PC-3 (cell line): ENCODE measurements at regions not wholly inside any gene's neighbourhood (a gene's known extent, or its start where the extent isn't known, plus 50 kb on each side); places are given as distances from the start of the nearest gene placed in this dataset.

Experiments
- ATAC-seq: fragments of 200-7000 bp; cut with Tn5 transposase; 2 replicates; pipeline ENCODE4 v1.9.1; 2020; ENCODE audit warnings: mild to moderate bottlenecking, moderate library complexity
- BruUV-seq: library from RNA; stranded (reverse); fragments of 400-500 nt; replicated peaks from 2 replicates; lab custom pipeline; 2021; lab: Mats Ljungman, UMichigan
- CTCF ChIA-PET: fragments of 300-600 bp; sonication (Branson Sonifier 250); formaldehyde crosslinking; loops from one replicate; lab custom pipeline; 2022; ENCODE audit warnings: antibody characterized with exemption; lab: Charles Lee
- POLR2A ChIA-PET: fragments of 300-600 bp; sonication (Branson Sonifier 250); formaldehyde crosslinking; loops from one replicate; lab custom pipeline; 2022; ENCODE audit warnings: antibody characterized with exemption; ENCODE audit not compliant: unreplicated experiment; lab: Charles Lee
- DNase-seq: peaks from one replicate; pipeline ENCODE4 v3.0.0-alpha.2; 2015
- H2AFZ ChIP-seq: fragments of 300-600 bp; sonication (generic); 2 replicates; pipeline ENCODE4 v1.6.0; 2016; ENCODE audit warnings: antibody characterized with exemption, low read length
- H3F3A ChIP-seq: fragments of 300-600 bp; sonication (generic); one replicate; pipeline ENCODE4 v1.6.0; 2017; ENCODE audit warnings: antibody characterized with exemption, low read length, control low read depth, mild to moderate bottlenecking; ENCODE audit not compliant: unreplicated experiment
- H3K27ac ChIP-seq: fragments of 300-600 bp; sonication (generic); 2 replicates; pipeline ENCODE4 v1.5.1; 2016; ENCODE audit warnings: mild to moderate bottlenecking, low read length
- H3K27me3 ChIP-seq: fragments of 300-600 bp; sonication (generic); 2 replicates; pipeline ENCODE4 v1.6.1; 2016; ENCODE audit warnings: low read length, mixed read lengths
- H3K36me3 ChIP-seq: fragments of 300-600 bp; sonication (generic); 2 replicates; pipeline ENCODE4 v1.6.1; 2016; ENCODE audit warnings: low read depth, mixed run types, low read length, mixed read lengths
- H3K4me1 ChIP-seq: fragments of 300-600 bp; sonication (generic); 2 replicates; pipeline ENCODE4 v1.5.1; 2016; ENCODE audit warnings: low read length; ENCODE audit not compliant: insufficient read depth
- H3K4me2 ChIP-seq: fragments of 300-600 bp; sonication (generic); 2 replicates; pipeline ENCODE4 v1.6.0; 2016; ENCODE audit warnings: low read length
- H3K4me3 ChIP-seq: fragments of 300-600 bp; sonication (generic); 2 replicates; pipeline ENCODE4 v1.5.1; 2016; ENCODE audit warnings: mild to moderate bottlenecking, low read length, mixed read lengths
- H3K79me2 ChIP-seq: fragments of 300-600 bp; sonication (generic); 2 replicates; pipeline ENCODE4 v1.6.1; 2017; ENCODE audit warnings: low read length, mixed read lengths
- H3K9ac ChIP-seq: fragments of 300-600 bp; sonication (generic); 2 replicates; pipeline ENCODE4 v1.6.0; 2016; ENCODE audit warnings: mild to moderate bottlenecking, low read length
- H3K9me2 ChIP-seq: fragments of 300-600 bp; sonication (generic); replicated peaks from 2 replicates; pipeline ENCODE4 v1.6.1; 2016; ENCODE audit warnings: mixed run types, low read length, mixed read lengths
- H3K9me3 ChIP-seq: fragments of 300-600 bp; sonication (generic); 2 replicates; pipeline ENCODE4 v1.6.1; 2016; ENCODE audit warnings: low read length, mixed read lengths
- H4K20me1 ChIP-seq: fragments of 300-600 bp; sonication (generic); 2 replicates; pipeline ENCODE4 v1.6.1; 2016; ENCODE audit warnings: low read length, mixed read lengths
- EZH2 ChIP-seq: fragments of 300-600 bp; sonication (generic); IDR thresholded peaks from one replicate; pipeline ENCODE4 v1.6.1; 2017; ENCODE audit warnings: antibody characterized with exemption, mild to moderate bottlenecking, low read length; ENCODE audit not compliant: unreplicated experiment
- EZH2phosphoT487 ChIP-seq: fragments of 300-600 bp; sonication (generic); IDR thresholded peaks from 2 replicates; pipeline ENCODE4 v1.6.1; 2018; ENCODE audit warnings: mild to moderate bottlenecking, antibody characterized with exemption, low read length, borderline replicate concordance
- intact Hi-C: fragments of 100-400 bp; cut with micrococcal nuclease; formaldehyde crosslinking; loops from 2 replicates; pipeline ENCODE4 v1.9.0; 2023
- TF ChIP-seq, protein P1 (sequence below): fragments of 300-600 bp; sonication (generic); conservative IDR thresholded peaks from 2 replicates; pipeline ENCODE4 v1.5.1; 2017; ENCODE audit warnings: antibody characterized with exemption, low read depth, mild to moderate bottlenecking, low read length

DNA sequence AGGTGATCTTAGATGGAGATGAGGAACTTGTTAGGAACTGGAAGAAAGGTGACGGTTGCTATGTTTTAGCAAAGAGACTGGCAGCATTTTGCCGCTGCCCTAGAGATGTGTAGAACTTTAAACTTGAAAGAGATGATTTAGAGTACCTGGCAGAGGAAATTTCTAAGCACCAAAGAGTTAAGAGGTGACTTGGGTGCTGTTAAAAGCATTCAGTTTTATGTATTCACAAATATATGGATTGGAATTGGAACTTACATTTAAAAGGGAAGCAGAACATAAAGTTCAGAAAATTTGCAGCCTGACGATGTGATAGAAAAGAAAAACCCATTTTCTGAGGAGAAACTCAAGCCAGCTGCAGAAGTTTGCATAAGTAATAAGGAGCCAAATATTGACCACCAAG lies 176.3 kb downstream of the MOXD1 start:
- Histone ChIP-seq H3K9me3 (no peaks in the 10 kb centered on the region), H4K20me1 (no peaks in the 10 kb centered on the region), H2AFZ (no peak overlapping the region), H3K4me1 (no peaks in the 10 kb centered on the region), H3K79me2 (no peaks in the 10 kb centered on the region), H3K9ac (no peak overlapping the region), H3K9me2 (no peaks in the 10 kb centered on the region), H3F3A (no peaks in the 10 kb centered on the region), H3K27ac (no peak overlapping the region), H3K36me3 (no peaks in the 10 kb centered on the region), H3K4me2 (no peak overlapping the region), H3K27me3 (no peaks in the 10 kb centered on the region), H3K4me3 (no peak overlapping the region)
- TF ChIP-seq EZH2phosphoT487 (no peak), EZH2 (no peak)
- TF ChIP-seq, protein P1, sequence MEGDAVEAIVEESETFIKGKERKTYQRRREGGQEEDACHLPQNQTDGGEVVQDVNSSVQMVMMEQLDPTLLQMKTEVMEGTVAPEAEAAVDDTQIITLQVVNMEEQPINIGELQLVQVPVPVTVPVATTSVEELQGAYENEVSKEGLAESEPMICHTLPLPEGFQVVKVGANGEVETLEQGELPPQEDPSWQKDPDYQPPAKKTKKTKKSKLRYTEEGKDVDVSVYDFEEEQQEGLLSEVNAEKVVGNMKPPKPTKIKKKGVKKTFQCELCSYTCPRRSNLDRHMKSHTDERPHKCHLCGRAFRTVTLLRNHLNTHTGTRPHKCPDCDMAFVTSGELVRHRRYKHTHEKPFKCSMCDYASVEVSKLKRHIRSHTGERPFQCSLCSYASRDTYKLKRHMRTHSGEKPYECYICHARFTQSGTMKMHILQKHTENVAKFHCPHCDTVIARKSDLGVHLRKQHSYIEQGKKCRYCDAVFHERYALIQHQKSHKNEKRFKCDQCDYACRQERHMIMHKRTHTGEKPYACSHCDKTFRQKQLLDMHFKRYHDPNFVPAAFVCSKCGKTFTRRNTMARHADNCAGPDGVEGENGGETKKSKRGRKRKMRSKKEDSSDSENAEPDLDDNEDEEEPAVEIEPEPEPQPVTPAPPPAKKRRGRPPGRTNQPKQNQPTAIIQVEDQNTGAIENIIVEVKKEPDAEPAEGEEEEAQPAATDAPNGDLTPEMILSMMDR: no peak
- ATAC-seq (no peak), DNase-seq (no peak)
- intact Hi-C loops: no loop called here
- ChIA-PET CTCF (no interaction called here), POLR2A (no interaction called here)
- BruUV-seq: no TSS peak

DNA sequence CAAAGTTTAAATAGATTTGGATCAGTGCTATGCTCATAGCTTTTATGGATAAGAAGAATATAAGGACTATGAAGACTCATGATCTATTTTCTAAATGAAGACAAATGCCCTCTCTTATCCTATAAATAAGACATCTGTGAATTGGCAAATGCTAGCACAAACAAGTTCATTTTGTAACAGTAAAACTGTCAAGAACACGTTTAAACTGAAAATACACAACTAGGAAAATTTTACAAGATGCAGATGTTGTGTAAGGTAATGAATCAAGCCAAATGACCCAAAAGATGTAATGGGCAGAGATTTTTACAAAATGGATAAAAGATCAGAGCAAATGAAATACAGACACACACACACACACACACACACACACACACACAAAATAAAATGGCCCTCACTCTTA lies 180.5 kb downstream of the MOXD1 start:
- no peak overlapping the region for H3K4me2 ChIP-seq
- no peaks in the 10 kb centered on the region for H3K4me1 ChIP-seq
- POLR2A ChIA-PET: no interaction called here
- CTCF ChIA-PET: no interaction called here
- H3K79me2 ChIP-seq: no peaks in the 10 kb centered on the region
- TF ChIP-seq, protein P1: no peak
- TF ChIP-seq EZH2 (no peak), EZH2phosphoT487 (no peak)
- no peak overlapping the region for H3K4me3 ChIP-seq
- H3K27ac ChIP-seq: no peak overlapping the region
- no peak overlapping the region for H3K9ac ChIP-seq
- no peaks in the 10 kb centered on the region for H3K27me3 ChIP-seq
- no TSS peak for BruUV-seq
- no peak overlapping the region for H2AFZ ChIP-seq
- no peaks in the 10 kb centered on the region for H3K9me3 ChIP-seq
- H3K36me3 ChIP-seq: no peaks in the 10 kb centered on the region
- no peaks in the 10 kb centered on the region for H3F3A ChIP-seq
- no peaks in the 10 kb centered on the region for H4K20me1 ChIP-seq
- no peak for ATAC-seq
- DNase-seq: no peak
- H3K9me2 ChIP-seq: no peaks in the 10 kb centered on the region
- intact Hi-C loops: no loop called here

DNA sequence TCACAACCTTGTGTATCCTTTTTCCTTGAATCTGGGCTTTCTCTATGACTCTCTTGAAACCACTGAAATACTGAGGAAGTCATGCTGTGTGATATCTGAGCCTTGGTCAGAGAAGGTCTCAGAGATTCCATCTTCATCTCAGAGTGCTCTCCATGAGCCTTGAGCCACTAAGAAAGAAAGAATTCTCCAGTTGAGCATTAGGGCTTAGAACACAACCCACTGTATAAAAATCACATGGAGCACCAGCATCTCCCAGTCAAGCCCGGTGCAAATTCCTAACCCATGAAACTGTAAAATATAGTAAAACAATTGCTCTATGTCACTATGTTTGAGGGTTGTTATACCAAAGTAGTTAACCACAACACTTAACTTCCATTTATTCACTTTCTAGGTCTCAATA lies 181.4 kb downstream of the MOXD1 start:
- CTCF ChIA-PET: no interaction called here
- BruUV-seq: no TSS peak
- intact Hi-C loops: loop anchor here (2.0 to 5.0 kb wide), 3 partner anchors 51 to 295 kb away; partner anchors contain the start of gene CCN2

More for the DNA sequence above, 181.4 kb downstream of the MOXD1 start:
- no peak overlapping the region for H3K27ac ChIP-seq
- H3F3A ChIP-seq: no peaks in the 10 kb centered on the region
- H3K9me3 ChIP-seq: no peaks in the 10 kb centered on the region
- DNase-seq (no peak), ATAC-seq (no peak)
- no peaks in the 10 kb centered on the region for H3K9me2 ChIP-seq
- no peak overlapping the region for H3K9ac ChIP-seq
- no peaks in the 10 kb centered on the region for H3K79me2 ChIP-seq
- no peak overlapping the region for H3K4me3 ChIP-seq
- no peak for TF ChIP-seq EZH2phosphoT487
- no peak for TF ChIP-seq EZH2
- TF ChIP-seq, protein P1: no peak
- H2AFZ ChIP-seq: no peak overlapping the region
- no peaks in the 10 kb centered on the region for H4K20me1 ChIP-seq
- no peaks in the 10 kb centered on the region for H3K36me3 ChIP-seq
- H3K4me1 ChIP-seq: no peaks in the 10 kb centered on the region
- no peak overlapping the region for H3K4me2 ChIP-seq
- no peaks in the 10 kb centered on the region for H3K27me3 ChIP-seq
- POLR2A ChIA-PET: no interaction called here
